DMS53 treated with DMSO at 0.1 percent for 48 hours (cell line): ENCODE measurements at regions not wholly inside any gene's neighbourhood (a gene's known extent, or its start where the extent isn't known, plus 50 kb on each side); places are given as distances from the start of the nearest gene placed in this dataset.

ENCODE experiments used
- DNase-seq: peaks from one replicate; lab custom pipeline; 2025; ENCODE audit not compliant: unreplicated experiment; lab: John Stamatoyannopoulos, UW

- no peak for DNase-seq
Measured at GRCh38 chr4:182144626-182145333, 98.4 kb upstream of the TENM3 start.

DNA sequence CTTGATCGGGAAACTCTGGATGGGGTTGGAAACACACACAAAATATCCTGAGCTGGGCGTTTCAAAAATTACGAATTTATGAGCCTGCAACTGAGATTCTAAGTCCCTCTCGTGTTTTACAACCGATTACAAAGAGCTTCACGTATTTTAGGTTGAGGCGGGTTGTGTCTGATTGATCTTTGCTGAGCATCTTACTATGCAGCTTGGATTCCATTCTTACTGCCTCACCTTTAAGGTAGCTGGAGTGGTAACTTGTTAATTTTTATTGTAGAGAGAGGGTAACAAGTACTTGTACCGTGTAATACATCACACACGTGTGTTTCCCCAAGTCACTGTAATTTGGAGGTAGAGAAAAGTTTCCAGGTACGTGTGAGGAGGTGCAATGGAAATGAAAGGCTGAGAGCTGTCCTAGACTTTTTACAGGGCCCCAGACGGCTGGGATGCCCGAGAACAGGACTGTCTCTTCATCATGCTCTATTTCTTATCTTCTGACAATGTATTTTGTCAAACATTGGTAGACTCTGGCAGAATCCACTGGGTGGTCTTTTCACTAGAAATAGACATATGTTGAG, 97.8 kb upstream of the TENM3 start:
- no peak for DNase-seq

GRCh38 chr4:182147391-182147790, 95.8 kb upstream of the TENM3 start:
- no peak for DNase-seq

GRCh38 chr4:182150645-182151044, 92.6 kb upstream of the TENM3 start:
- no peak for DNase-seq

- DNase-seq, result no peak
Measured at GRCh38 chr4:182155806-182156205, 87.4 kb upstream of the TENM3 start.

DNA sequence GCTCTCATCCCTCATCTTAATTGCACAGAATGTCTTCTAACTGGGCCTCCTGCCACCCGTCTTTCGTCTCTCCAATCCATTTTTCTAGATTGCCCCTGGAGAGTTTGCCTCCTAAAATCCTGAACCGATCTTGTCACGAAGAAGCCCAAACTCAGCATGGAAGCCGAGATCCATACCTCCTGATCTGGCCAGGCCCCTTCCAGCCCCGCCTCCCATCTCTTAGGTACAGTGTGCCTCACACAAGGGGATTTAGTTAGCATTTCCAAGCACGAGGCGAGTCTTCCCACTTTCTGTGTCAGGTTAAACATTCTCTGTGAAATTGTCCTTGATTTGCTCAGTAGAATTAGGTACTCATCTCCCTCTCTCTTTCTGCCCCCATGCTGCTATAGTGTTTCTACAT, 80.0 kb upstream of the TENM3 start:
- no peak for DNase-seq

GRCh38 chr4:182169572-182169971, 73.6 kb upstream of the TENM3 start:
- DNase-seq, result no peak

DNA sequence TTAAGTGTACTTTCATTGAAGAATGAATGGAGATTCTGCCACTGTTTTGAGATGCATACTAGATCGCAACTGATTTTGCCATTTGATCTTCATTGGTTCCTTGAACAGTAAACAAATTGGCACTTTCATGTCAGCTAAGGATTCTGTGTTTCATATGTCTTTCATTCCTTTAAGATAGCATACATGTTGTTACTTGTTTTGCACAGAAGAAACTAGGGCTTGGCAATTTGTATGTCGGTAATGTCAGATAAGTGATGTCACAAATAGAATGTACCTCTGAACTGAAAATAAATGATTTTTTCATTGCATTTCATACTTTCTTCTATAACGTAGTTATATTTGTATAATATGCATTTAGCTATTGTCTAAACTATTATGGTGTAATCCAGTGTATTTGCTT, 73.2 kb upstream of the TENM3 start:
- no peak for DNase-seq

GRCh38 chr4:182170417-182170935, 72.7 kb upstream of the TENM3 start:
- DNase-seq, result no peak

DNA sequence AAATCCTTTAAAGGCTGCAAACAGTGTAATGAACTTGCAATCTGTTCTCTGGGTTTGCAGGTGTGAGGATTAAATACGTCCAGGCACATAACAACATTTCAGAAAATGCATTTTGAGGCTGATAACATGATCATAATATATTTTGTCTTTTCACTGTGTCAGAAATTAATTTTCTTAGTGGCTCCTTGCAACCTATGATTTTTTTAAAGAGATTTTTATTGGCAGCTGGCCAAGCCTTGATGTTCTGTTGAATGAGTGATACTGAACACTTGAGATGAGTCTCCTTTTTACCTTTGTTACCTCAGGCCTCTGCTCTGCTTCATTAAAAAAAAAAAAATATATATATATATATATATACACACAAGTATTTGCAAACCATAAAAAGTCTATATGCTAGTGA, 68.2 kb upstream of the TENM3 start:
- no peak for DNase-seq

DNA sequence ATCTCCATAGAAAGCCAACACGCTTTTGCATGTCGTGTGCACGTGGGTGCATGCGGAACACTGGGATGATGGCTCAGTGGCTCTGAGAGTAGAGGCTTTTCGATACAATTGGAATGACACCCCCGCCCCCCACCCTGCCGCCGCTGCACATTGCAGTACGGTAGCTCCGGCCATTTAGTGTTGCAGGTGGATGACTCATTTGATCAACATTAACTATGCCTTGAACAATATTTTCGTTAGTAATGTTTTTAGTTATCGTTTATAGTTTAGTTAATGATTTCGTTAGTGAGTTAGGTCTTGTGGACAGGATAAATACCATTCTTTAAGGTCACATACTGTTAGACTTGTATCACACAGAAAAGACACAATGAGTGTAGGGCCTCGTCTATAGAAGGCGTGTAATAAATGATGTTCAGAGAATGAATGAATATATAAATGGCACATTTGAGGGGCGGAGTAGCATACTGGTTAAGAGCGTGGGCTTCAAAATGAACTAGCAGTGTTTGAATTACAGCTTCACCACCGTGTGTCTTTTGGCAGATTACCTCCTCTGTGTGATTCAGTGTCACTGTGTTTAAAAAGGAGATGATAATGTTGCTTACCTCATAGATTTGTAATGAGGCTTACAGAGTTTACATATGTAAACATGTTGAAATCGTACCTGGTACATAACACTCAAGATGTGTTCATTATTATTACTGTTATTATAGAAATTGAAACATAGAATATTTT, 67.2 kb upstream of the TENM3 start:
- no peak for DNase-seq

GRCh38 chr4:182177166-182177565, 66.0 kb upstream of the TENM3 start:
- DNase-seq, result no peak

DNA sequence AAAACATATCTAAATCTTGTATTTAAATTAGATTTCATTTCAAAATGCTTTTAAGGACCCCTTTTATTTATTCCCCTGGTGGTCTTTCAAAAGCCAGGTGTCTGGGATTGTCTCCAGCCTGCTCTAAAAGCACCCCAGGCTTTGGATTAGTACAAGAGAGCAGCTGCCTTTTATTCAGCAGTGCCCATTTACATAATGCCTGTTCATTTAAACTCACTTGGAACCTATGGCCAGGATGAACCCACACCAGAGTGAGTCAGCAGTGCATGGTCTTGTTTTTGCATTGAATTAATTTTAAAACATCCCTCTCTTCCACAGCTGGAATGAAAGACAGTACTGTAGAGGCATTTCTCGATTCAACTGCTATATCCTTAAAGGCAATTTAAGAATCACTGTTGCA, 64.1 kb upstream of the TENM3 start:
- no peak for DNase-seq

DNA sequence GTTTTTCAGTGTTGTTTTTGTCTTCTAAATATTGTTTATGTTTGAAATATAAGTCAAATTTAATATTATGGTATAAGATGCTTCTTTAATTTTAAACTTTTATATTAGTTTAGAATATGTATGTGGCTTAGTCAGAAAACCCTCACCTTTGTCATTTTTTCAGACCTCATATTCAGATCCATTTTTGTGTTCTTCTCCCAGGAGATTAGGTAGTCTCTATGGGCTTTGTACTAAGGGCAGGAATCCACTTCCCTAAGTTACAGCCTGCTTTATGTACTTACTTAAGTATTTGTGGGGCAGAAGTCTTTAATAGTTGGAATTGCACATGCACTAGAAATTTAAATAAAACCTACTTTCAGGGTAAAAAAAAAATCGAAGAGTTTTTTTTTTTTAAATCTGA, 63.5 kb upstream of the TENM3 start:
- DNase-seq, result no peak

GRCh38 chr4:182185491-182185890, 57.7 kb upstream of the TENM3 start:
- DNase-seq, result no peak

DNA sequence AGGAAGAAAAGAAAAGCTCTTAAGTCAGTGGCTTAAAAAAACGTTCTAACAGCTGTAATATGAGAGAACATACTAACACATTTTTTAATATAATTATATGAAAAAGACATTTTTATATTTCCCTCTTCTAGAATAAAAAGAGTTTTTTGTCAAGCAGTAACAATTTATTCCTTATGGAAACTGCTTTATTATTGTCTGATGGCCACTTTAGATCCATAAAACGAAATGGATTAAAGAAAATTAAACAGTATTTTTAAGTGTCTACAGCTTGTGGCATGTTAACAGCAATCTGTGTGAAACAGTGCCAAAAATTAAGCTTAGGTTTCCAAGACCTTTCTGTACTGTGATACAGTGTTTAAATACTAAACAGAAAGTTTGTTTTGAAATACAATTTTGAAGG, 55.5 kb upstream of the TENM3 start:
- no peak for DNase-seq

- no peak for DNase-seq
Measured at GRCh38 chr4:182188622-182189021, 54.6 kb upstream of the TENM3 start.

GRCh38 chr4:182189103-182189878, 53.9 kb upstream of the TENM3 start:
- DNase-seq, result no peak

DNA sequence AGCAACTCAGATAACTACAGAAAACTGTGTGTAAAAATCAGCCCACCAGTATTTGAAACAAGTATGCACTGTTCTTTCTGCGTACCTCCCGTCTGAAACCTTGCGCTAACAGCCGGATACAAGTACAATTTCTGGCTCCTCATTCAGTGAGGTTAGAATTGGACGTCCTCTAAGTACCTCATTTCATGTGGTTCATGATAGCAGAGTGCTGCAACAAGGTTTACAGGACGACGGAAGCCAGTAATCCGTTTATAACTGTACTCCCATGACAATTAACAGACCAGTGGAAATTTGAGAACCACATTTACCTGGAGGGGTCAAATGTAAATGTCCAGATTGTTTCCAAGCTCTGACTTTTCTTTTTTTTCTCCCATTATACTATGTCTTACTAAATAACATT, 52.9 kb upstream of the TENM3 start:
- DNase-seq, result no peak

DNA sequence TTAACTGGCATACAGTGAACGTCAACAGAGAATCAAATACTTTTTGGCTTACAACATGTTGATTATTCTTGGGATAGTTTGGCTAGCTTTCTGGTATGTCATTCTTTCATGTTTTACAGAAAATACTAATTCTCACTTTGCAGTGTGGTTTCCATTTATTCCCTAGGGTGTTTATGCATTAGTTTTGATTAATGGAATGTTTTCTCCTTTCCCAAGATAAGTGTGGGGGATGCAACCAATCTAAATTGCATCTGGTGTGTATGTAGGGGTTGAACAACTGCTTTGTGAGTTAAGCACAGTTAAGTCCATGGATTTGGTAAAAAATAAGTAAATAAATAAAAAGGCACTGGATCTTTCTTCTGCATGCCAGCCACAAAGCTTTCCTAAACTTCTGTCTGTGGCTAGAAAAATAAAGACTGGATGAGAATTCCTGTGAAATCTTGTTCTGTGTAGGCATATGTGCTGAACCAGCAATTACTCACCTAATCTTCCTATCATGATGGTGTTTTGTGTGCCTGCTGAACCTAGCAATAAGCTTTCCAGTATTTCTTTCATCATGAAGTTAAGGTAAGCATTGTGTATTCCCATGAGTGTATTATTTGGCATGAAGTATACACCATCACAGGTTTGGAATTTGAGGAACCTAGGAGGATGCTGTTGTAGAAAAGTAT, 50.6 kb upstream of the TENM3 start:
- no peak for DNase-seq

DNA sequence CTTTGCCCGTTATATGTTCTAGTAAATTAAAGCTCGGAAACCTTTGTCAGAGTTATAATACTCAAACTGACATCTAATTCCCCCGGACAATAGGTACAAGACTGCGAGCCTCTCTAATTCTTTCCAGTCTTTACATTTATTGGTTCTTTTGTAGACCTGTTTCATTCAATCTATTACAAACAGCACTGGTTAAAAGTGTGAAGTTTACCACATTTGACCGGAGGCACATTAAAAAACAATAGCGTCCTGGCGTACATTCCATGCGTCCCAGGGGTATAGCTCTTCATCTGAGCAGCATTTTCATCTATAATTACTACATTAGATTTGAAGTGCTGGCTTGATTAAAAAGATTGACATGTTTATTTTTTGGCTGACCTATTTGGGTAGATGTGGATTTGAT, 49.9 kb upstream of the TENM3 start:
- no peak for DNase-seq
